A549 (cell line): ENCODE measurements at regions not wholly inside any gene's neighbourhood (a gene's known extent, or its start where the extent isn't known, plus 50 kb on each side); places are given as distances from the start of the nearest gene placed in this dataset.

Experiments used
- CEBPB ChIP-seq, 2 experiments: fragments of >200 bp in 1 of 2; sonication (Bioruptor Twin) in 1 of 2; formaldehyde crosslinking in 1 of 2; IDR thresholded peaks; 2 replicates each; pipeline ENCODE4 v1.6.1; 2012 to 2016
- CHD2 ChIP-seq: fragments of 150-350 bp; IDR thresholded peaks from 2 replicates; pipeline ENCODE4 v1.6.1; 2014; ENCODE audit warnings: low read length; ENCODE audit not compliant: partially characterized antibody
- CTCF ChIP-seq: fragments of >200 bp; sonication (Bioruptor Twin); formaldehyde crosslinking; IDR thresholded peaks from 3 replicates; pipeline ENCODE4 v1.5.1; 2016

- TF ChIP-seq CTCF (no peak), CEBPB (IDR thresholded peaks at IDR 0.05) (no peak), CHD2 (no peak)
Measured at GRCh38 chr6:144347933-144348332, 62.8 kb downstream of the UTRN start.
